Right lobe of liver (tissue), 6 donors: ENCODE measurements at regions not wholly inside any gene's neighbourhood (a gene's known extent, or its start where the extent isn't known, plus 50 kb on each side); places are given as distances from the start of the nearest gene placed in this dataset.

Source experiments
- ATAC-seq, 4 donors: fragments of 200-7000 bp; cut with Tn5 transposase; one replicate each; pipeline ENCODE4 v1.9.1; 2020; ENCODE audit warnings: mild to moderate bottlenecking in 4 of 4, moderate library complexity in 4 of 4
- DNase-seq, 3 donors: peaks; one replicate each; pipeline ENCODE4 v3.0.0-alpha.2; 2020
- H3K27ac ChIP-seq, 3 donors: fragments of 200-600 bp; one replicate each; pipeline ENCODE4 v1.8.0; 2022
- H3K27me3 ChIP-seq, 2 donors: fragments of 200-600 bp; one replicate each; pipeline ENCODE4 v1.8.0; 2022
- H3K36me3 ChIP-seq, 4 donors: fragments of 200-600 bp; sonication (generic) in 1 of 4; one replicate each; pipeline versions ENCODE4 v1.5.1 to v1.8.0; 2017 to 2022; ENCODE audit warnings: control low read depth in 1 of 4
- H3K4me1 ChIP-seq, 4 donors: fragments of 200-600 bp; sonication (generic) in 1 of 4; one replicate each; pipeline versions ENCODE4 v1.5.1 to v1.8.0; 2017 to 2022; ENCODE audit warnings: control low read depth in 1 of 4
- H3K4me3 ChIP-seq, 3 donors: fragments of 200-600 bp; one replicate each; pipeline ENCODE4 v1.8.0; 2022
- H3K9me3 ChIP-seq, 4 donors: fragments of 200-600 bp; sonication (generic) in 1 of 4; one replicate each; pipeline versions ENCODE4 v1.5.1 to v1.8.0; 2017 to 2022; ENCODE audit warnings: control low read depth in 1 of 4
- POLR2A ChIP-seq: fragments of 450-650 bp; IDR thresholded peaks from one replicate; pipeline ENCODE4 v1.6.1; 2017; ENCODE audit warnings: antibody characterized with exemption, mild to moderate bottlenecking
- WGBS: methylation state at CpG from one replicate; pipeline ENCODE4 v1.1.6; 2018; ENCODE audit warnings: low coverage, low lambda C conversion rate; ENCODE audit not compliant: insufficient coverage; ENCODE audit errors: missing lambda C conversion rate; 5-methylcytosine and 5-hydroxymethylcytosine counted together
- intact Hi-C, 2 donors: fragments of 100-400 bp; cut with DNase I; formaldehyde crosslinking; loops; one replicate each; pipeline versions ENCODE4 v1.11.2 to v1.14.1; 2022
- TF ChIP-seq, protein P1 (sequence below), 4 donors: fragments of 200-600 bp in 3 of 4; fragments of 450-650 bp in 1 of 4; IDR thresholded peaks; one replicate each; pipeline versions ENCODE4 v1.5.1 to v1.8.0; 2016 to 2022; ENCODE audit warnings: antibody characterized with exemption in 4 of 4, mild to moderate bottlenecking in 2 of 4
- donor health status: DM: no; HTN: yes; CAD: no.
- donor health status: DM: no; HTN: no; CAD: no.
- donor health status: DM: no; HTN: no; CAD: no.
- donor health status: DM: no; HTN: yes; CAD: no.
- donor health status: DM: no; HTN: yes; CAD: no.

DNA sequence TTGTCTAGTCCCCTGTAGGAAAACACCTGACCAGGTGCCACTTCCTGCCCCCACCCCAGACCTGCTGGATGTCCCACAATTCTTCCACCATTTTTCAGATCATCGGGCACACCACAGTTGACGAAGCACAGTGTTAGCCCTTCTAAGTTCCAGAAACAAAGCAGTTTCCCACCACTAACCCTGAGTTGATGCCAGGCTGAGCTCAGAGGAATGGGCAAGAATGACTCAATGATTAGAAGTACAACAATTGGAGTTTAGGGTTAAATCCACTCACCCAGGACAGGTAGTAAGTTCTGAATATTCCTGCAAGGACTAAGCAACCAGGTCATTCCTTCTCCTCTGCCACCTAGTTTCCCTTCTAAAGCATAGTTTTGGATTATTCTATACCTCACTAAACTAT is 979.8 kb downstream of the BCL11B start:
- Histone ChIP-seq H3K9me3 (no peaks in the 10 kb centered on the region), H3K27me3 (no peaks in the 10 kb centered on the region), H3K4me3 (no peak overlapping the region), H3K27ac (no peak overlapping the region), H3K36me3 (no peaks in the 10 kb centered on the region), H3K4me1 (no peaks in the 10 kb centered on the region)
- intact Hi-C loops: no loop called here
- TF ChIP-seq, protein P1, sequence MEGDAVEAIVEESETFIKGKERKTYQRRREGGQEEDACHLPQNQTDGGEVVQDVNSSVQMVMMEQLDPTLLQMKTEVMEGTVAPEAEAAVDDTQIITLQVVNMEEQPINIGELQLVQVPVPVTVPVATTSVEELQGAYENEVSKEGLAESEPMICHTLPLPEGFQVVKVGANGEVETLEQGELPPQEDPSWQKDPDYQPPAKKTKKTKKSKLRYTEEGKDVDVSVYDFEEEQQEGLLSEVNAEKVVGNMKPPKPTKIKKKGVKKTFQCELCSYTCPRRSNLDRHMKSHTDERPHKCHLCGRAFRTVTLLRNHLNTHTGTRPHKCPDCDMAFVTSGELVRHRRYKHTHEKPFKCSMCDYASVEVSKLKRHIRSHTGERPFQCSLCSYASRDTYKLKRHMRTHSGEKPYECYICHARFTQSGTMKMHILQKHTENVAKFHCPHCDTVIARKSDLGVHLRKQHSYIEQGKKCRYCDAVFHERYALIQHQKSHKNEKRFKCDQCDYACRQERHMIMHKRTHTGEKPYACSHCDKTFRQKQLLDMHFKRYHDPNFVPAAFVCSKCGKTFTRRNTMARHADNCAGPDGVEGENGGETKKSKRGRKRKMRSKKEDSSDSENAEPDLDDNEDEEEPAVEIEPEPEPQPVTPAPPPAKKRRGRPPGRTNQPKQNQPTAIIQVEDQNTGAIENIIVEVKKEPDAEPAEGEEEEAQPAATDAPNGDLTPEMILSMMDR (IDR thresholded peaks at IDR 0.05): no peak
- no peak for TF ChIP-seq POLR2A
- 61% methylated on average over 2 of the region's 2 CpGs for WGBS
- DNase-seq (no peak), ATAC-seq (no peak)

DNA sequence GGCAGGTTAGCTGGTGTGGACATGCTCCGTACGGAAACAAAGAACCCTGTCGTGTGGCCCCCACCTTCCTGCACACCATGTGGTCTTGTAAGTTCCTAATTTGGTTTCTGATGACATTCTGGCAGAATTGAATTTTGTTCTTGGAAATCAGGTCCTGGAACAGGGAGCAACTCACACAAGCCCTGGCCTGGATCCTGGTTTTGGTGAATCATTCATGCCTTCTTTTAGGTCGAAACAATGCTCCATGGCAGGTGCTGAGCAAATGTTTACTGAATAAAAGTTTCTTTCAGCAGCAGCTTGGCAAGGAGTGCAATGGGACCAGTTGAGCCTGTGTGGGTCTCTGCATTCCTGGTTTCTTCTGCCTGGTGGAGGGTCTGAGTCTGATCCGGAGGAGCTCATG is 978.4 kb downstream of the BCL11B start:
- H3K27ac ChIP-seq: no peak overlapping the region
- ATAC-seq: no peak
- H3K4me1 ChIP-seq: no peaks in the 10 kb centered on the region
- H3K27me3 ChIP-seq: no peaks in the 10 kb centered on the region
- H3K4me3 ChIP-seq: no peak overlapping the region
- H3K9me3 ChIP-seq: no peaks in the 10 kb centered on the region
- H3K36me3 ChIP-seq: no peaks in the 10 kb centered on the region
- 79% methylated on average over 4 of the region's 5 CpGs for WGBS
- intact Hi-C loops: no loop called here
- no peak for TF ChIP-seq POLR2A
- TF ChIP-seq, protein P1 (IDR thresholded peaks at IDR 0.05): no peak
- DNase-seq: no peak

DNA sequence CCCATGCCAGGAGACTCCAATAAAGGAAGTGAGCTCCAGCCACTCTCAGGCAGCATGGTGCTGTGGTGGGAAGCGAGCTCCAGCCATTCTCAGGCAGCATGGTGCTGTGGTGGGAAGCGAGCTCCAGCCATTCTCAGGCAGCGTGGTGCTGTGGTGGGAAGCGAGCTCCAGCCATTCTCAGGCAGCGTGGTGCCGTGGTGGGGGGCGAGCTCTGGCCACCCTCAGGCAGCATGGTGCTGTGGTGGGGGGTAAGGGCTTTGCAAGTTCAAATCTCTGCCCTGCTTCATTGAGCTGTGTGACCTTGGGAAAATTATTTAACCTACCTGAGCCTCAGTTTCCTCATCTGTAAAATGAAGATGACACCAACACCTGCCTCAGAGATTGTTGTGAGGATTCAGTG is 975.1 kb downstream of the BCL11B start:
- intact Hi-C loops: no loop called here
- H3K4me1 ChIP-seq: no peaks in the 10 kb centered on the region
- no peaks in the 10 kb centered on the region for H3K36me3 ChIP-seq
- ATAC-seq (no peak), DNase-seq (no peak)
- no peaks in the 10 kb centered on the region for H3K9me3 ChIP-seq
- no peaks in the 10 kb centered on the region for H3K27me3 ChIP-seq
- no peak overlapping the region for H3K4me3 ChIP-seq
- TF ChIP-seq, protein P1 (IDR thresholded peaks at IDR 0.05): no peak
- TF ChIP-seq POLR2A: no peak
- no peak overlapping the region for H3K27ac ChIP-seq
- no CpG with 5 or more reads among the region's 7 CpGs for WGBS

DNA sequence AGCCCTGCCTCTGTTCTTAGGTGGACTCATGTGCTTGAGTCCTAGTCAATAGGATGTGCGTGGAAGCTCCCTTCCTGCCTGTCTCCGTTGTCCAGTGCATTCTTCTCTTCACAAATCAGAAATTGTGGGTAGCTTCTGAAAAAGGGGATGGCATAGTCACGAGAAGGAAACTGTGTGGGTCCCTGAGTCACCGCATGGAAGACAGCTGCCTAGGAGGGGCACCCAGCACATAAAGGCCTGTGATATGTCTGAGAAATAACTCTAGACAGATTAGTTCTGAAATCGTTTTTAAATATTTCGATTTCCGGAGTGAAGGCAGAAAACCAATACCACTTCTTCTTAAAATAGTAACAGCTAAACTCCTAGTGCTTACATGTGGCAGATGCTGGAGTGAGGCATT is 974.4 kb downstream of the BCL11B start:
- H3K4me1 ChIP-seq: no peaks in the 10 kb centered on the region
- DNase-seq: no peak
- TF ChIP-seq POLR2A: no peak
- TF ChIP-seq, protein P1 (IDR thresholded peaks at IDR 0.05): no peak

More for the DNA sequence above, 974.4 kb downstream of the BCL11B start:
- 50% methylated on average over 5 of the region's 7 CpGs for WGBS
- Histone ChIP-seq H3K36me3 (no peaks in the 10 kb centered on the region), H3K9me3 (no peaks in the 10 kb centered on the region), H3K27me3 (no peaks in the 10 kb centered on the region), H3K4me3 (no peak overlapping the region), H3K27ac (no peak overlapping the region)
- no peak for ATAC-seq
- intact Hi-C loops: no loop called here
